ENCODE measurements at regions not wholly inside any gene's neighbourhood (a gene's known extent, or its start where the extent isn't known, plus 50 kb on each side); places are given as distances from the start of the nearest gene placed in this dataset.
"Not testable (repeated sequence)": the region's sequence is repeated elsewhere in the genome, so short reads cannot be mapped to it uniquely, and the experiment has no call there.

DNA sequence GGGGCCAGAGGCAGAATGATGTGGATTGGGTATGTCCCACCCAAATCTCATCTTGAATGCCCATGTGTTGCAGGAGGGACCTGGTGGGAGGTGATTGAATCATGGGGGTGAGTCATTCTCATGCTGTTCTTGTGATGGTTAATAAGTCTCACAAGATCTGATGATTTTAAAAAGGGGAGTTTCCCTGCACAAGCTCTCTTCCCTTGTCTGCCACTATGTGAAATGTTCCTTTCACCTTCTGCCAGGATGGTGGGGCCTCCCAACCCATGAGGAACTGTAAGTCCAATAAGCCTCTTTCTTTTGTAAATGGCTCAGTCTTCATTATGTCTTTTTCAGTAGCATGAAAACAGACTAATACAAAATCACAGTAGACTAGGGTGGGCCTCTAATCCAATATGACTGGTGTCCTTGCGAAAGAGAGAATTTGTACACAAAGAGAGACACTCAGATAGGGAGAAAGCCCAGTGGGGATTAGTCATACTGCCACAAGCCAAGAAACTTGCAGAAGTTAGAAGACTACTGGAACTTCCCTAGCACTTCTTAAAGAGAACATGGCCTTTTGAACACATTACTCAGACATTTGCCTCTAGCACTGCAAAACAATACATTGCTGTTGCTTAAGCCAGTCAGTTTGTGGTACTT lies 68.4 kb downstream of the ANXA1 start:
- no peak for DNase-seq

DNA sequence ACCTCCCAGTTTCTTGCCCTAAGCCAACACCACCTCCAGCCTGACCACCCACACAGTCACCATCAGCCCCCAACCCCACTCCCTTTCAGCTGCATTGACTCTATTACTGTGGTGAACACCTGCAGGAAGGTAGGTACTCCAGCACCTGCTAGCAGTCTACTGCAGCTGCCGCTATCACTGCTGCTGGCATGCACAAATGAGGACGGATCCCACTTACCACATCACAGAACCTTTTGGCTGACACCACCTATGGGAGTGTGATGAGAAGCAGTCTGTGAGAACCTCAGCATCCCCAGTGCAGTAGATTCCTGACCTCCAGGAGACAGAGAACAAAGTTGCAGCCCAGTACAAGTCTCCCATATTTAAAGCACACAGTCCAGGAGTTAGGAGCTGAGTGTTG lies 71.9 kb downstream of the ANXA1 start:
- DNase-seq = no peak

DNA sequence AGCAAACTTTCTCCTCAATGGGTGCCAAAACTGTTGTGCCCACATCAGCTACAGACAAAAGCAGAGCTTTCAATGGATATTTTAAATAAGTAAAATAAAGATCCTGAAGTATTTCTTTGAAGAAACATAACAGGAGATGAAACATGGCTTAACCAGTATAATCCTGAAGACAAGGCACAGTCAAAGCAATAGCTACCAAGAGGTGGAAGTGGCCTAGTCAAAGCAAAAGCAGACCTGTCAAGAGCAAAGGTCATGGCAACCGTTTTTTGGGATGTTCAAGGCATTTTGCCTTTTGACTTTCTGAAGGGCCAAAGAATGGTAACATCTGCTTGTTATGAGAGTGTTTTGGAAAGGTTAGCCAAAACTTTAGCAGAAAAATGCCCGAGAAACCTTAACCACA lies 77.9 kb downstream of the ANXA1 start:
- DNase-seq = no peak

DNA sequence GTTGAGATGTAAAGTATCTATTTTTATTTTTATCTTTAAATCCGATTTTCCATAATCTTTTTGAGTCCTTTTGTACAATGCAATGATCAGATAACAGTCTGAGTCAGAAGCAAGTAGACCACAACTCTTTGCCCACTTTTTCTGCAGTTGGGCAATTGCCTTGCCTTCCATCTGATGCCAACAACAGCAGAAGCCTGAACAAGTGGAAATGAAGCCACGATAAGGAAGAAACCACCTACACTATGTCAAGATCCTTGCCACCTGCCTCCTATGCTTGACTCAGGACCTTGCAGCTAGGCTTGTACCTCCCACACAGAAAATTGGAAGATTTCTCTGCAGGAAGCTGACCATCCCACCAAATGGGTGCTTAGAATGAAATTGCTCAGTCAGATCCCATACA lies 78.6 kb downstream of the ANXA1 start:
- DNase-seq = no peak

DNA sequence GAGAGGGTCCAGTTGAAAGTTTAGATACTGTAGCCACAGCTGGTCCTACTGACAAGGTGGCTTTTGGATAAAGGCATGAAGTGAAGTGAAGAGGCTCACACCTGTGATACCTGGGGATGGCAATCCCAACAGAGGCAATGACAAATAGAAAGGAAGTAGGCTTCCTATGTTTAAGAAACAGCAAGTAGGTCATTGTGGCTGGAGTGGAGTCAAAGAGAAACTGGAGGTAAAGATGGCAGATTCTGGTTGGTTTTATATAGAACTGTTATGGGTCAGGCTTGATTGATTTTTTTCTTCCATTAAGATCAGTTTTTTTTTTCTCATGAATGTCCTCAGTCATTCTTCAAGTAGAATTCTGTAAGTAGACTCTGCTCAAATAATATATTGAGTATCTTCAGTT lies 79.5 kb downstream of the ANXA1 start:
- no peak for DNase-seq

DNA sequence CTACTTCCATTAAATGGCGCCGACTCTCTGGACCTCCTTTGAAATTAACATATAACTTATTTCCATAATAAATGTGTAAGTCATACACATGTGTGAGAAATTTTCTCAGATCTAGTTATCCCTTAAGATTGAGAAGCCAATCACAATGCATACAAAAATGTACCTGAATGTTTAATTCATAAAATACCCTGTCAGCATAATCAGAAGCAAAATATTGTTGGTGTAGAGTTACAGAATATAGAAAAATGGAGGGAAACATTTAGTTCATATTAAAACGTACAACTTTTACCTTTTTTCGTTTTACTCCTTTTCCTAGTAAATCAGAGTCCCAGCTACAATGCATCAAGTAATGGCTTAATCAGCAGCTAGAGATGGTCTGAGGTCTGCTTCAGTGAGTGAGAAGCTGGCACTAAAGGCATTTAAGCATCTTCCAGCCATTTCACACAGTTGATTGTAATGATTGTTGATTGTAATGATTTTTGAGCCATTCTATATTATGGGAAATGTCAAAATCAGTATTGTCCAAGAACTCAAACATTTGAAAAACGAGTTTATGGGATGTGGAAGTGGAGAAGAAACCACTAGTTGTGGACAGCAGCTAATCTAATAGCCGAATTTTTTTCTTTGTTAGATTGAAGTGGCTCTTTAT lies 81.8 kb downstream of the ANXA1 start:
- peak; percentile 95 for DNase-seq

DNA sequence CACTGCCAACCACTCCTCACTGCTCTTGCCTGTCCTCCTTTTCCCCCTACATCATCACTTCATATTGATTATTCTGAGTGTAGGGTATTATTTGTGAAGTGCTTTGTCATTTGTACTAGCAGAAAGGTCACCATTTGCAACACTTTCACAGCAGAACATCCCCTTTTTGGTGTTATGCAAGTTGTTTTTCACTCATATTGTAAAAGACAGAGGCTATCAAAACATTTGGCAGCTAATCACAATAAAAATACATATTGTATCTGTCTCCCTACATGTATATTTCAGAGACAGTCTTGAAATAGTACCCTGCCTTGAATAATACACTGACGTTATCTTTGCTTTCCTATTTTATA lies 82.3 kb downstream of the ANXA1 start:
- DNase-seq = no peak

DNA sequence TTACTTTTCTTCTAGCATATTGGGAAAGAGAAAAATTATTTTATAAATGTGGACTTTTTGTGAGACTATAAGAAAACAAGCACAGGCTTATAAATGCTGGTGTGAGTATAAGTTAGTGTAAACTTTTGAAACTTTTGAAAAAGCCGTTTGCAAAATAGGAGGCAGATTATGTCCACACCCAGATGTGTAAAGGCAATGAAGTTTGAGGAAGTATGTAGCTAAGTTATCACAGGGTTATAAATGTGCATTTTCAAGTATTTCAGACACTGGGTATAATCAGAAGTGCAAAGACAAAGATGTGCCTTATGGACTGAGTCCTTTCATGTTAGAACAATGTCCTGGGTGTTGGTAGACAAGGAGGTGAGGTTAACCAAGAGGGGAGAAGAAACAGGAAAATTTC lies 85.5 kb downstream of the ANXA1 start:
- no peak for DNase-seq

DNA sequence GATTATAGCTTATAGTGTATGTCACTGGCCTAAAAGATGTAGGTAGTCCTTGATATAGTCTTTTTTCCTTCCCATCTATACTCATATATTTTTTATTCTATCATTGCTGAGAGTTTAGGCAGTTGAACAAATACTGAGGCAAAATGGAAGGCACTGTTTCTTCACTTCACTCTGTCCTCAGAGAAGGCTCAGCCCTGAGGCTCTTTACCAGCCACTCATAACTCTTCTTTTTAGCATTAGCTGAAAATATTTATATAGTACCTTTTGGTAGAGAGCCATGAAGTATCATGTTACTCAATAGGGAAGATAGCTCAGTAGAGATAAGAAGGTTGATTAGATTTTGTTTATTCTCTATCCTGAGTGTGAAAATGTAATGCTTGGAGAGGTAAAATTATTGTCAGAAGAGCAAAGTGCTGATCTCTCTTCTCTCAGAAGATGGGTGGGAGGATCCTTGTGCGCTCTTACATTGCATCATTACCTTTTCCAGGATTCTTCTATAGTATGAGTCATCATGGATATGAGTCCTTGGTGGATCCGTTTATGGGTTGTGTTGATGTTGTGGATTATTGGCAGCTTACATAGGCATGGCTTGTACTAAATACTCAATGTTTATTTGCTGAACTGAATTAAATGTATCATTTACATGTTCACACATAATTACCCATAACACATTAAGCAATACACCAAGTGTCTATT lies 88.1 kb downstream of the ANXA1 start:
- DNase-seq = no peak

DNA sequence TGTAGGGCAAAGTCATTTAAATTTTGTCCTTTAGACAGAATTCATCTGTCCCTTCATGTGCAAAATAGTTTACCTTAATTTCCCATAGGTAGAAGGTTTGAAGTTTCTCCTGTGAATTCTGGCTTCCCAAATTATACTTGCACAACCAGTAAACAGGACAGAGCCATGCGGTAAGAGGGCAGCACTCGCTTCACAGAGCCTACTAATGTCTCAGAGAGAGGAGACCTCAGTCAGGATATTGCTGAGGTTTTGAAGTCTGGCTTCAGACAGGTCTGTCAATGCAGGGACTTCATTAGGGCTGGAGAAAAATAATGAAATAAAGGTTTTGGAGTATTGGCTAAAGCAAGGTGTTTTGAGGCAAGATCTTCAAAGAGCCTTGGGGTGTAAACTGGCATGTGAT lies 91.4 kb downstream of the ANXA1 start:
- DNase-seq = no peak

DNA sequence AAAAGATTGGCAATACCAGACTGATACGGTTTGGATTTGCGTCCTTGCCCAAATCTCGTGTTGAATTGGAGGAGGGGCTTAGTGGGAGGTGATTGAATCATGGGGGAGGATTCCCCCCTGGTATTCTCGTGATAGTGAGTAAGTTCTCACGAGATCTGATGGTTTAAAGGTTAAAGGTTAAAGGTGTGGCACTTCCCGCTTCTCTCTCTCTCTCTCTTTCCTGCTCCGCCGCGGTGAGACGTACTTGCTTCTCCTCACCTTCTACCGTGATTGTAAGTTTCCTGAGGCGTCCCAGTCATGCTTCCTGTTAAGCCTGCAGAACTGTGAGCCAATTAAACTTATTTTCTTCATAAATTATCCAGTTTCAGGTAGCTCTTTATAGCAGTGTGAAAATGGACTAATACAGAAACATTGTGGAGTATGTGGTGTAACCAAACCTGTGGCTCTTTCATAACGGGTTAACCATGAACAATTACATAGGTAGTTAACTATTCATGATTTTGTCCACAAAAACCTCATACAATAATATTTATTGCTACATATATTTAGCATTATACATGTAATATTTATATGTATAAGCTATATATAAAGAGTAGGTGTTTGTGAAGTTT lies 107.5 kb downstream of the ANXA1 start:
- DNase-seq = no peak

DNA sequence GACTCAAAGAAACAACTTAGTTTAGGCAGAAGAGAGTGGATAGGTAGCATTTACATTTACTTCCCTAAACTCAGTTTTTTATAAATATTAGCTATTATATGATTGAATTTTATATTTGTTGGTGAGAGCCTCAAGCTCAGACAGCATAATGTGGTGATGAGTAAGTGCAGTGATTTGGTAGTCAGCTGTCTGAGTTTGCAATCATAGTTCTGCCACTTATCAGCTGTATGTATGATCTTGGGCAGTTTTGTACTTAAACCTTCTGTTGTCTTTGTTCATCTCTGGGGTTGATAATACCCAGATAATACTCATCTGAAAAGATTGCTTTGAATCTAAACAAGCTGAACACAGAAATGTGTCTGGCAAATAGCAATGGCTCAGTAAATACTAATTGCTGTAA lies 108.8 kb downstream of the ANXA1 start:
- DNase-seq = no peak

DNA sequence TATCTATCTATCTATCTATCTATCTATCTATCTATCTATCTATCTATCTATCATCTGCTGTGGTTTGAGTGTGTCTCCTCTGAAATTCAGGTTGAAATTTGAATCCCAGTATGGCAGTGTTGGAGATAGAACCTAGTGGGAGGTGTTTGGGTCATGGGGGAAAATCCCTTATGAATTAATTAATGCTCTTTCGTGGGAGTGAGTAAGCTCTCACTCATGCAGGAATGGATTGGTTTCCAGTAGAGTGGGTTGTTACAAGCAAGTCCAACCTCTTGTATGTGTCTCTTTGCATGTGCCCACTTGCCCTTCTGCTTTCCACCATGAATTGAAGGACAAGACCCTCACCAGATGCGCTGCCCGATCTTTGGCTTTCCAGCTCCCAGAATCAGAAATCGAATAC lies 113.0 kb downstream of the ANXA1 start:
- DNase-seq = no peak

DNA sequence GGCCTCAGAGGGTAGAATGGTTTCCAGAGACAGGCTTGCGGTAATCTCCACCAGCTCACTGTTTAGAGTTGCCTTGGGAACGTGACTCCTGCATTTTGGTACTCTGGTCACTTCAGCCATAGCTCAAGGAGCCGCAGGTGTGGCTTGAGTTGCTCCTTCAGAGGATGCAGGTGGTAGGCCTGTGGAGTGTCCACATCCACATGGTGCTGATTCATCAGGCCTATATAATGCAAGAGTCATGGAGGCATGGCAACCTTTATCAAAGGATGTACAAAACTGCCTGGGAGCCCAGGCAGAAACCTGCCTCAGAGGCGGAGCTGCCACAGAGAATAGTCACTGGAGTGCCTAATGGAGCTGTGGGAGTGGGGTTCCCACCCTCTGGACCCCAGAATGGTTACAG lies 114.2 kb downstream of the ANXA1 start:
- DNase-seq = no peak

DNA sequence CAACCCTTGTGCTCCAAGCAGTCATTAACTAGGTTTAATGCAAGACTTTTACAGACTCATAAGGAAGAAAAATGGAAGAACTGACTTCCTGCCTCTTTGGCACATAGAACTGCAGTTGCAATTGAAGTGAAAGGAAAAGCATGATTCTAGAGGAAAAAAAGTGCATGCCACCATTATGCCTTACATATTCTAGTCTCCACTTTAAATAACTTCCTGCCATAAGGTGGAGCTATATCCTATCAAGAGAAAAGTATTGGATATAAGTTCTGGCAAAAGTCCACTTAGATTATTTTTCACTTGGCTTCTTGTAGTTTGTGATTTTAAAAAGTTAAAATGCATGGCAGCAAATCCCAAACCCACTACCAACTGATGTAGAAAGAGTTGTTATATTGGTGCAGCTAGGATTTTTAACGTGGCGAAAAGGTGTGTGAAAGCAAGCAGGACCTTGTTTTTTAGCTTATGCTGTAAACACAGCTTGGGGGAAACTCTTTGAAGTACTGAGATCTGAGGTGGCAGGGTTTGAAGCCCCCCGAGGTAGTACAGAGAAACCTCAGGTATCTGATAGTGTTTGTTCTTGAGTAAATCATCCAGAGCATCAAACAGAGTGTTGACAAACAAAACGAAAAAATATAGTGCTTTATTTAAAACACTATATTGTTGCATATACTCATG lies 117.9 kb downstream of the ANXA1 start:
- peak; percentile 72 for DNase-seq

DNA sequence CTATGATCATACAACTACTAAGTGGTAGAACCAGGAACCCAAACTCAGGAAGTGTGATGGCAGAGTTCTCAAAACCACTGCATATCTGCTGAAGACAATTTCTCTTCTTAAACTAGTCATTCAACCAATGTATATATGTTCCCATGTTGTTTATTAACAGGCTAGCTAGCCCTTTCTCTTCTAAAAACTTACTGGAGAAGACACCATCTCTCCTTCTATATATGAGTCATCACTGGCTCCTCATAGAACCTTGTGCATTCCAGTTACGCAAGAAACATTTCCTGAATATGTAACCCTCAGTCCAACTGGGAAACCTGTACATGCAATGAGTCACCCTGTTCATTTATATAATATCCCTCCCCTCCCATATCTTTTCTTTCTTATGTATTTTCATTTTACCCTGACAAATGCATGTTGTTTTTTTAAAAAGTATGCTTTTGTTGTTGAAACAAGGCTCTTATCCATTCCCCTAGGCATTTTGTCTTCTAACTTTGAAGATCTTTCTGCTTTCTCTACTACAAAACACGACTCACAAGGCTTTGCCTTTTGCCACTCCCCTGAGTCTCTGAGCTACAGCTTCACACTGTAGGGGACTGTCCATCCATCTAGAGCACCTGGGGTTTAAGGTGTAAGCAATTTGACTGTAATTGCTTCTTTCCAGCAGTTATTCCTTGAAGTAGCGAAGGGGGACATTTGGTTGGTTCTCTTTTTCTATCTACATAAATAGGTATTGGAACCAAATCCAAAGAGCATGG lies 119.5 kb downstream of the ANXA1 start:
- no peak for DNase-seq

DNA sequence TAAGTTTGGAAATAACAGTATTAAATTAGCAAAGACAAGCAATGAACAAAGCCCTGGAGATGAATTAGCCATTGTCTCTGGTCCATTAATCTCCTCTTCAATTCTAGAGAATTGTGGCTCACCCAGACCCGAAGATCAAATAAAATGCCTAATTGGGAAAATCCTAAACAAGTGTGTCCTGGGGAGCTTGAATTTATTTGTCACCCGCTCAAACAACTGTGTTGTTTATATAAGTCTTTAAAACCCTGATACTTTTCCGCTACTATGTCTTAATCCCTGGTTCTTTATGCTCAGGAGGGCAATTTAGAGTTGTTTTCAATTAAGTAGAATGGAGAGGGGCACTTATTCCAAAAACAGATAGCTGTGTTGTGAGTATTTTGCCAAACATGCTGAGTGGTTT lies 128.4 kb downstream of the ANXA1 start:
- no peak for DNase-seq

DNA sequence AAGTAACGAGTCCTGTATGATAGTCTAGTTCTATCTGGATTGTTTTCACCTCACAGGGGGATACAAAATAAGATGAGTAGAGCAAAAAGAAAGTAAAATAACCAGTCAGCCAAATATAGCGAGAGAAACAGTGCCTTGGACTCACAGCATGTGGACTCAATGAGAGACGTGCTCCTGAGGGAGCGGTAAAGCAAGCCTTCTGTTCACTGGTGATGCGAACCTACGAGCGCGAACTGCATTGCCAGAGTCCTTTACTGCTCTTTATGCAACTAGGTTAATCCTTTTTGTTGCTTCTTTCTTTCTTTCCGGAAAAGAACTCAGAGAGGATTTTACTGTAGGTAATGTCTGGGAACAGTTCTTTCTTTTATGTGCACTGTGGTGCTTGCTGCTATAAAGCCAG lies 132.7 kb downstream of the ANXA1 start:
- no peak for DNase-seq

DNA sequence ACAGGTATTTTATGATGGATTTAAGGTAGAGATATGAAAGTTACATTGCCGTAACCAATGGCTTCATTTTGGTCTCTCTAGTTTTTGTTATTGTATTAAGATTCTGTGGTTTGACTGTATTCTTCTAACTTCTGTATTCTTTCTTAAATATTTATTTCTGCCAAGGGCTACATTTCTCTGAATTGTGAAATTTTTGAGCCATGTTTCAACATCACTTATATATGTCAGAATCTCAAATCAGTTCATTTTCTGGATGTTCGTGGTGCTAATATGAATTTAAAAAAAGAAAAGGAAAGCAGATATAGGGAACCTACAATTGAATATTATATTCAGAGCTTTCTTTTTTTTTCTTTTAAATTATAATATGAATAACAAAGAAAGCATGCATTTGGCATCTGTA lies 142.7 kb downstream of the ANXA1 start:
- DNase-seq = no peak

DNA sequence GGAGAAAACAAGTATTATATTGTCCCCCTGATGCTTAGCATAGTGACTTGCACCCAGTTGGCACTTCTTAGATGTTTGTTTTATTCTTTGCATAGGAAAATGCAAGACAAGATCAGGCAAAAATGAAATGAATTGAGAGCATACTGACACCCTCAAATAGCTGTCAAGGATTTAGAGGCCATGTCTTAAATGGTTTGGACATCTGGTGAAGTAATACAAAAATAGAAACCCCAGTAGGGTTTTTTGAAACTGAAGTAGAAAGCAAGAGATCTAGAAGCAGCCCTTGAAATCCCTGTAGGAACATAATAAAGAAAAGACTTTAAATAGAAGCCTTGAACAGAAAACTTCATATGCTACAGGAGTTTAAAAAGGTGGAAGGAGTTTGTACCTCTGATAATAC lies 174.3 kb downstream of the ANXA1 start:
- no peak for DNase-seq

DNA sequence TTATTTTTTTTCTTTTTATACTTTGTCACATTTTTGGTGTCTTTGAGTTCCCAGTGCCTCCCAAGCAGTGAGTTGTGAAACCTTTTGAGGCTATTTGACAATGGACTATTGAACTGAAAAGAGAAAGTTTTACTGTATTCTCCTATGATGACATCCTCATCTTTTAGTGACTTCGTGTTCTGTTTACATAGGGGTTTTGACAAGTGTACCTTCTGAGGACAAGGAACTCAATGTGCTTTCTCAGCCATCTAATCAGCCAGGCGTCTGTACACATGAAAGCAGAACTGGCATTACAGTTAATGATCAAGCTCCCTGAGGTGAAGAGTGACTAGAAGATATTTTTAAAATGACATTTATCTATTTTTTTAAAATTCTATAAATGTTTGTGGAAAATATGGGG lies 175.5 kb downstream of the ANXA1 start:
- DNase-seq = no peak

DNA sequence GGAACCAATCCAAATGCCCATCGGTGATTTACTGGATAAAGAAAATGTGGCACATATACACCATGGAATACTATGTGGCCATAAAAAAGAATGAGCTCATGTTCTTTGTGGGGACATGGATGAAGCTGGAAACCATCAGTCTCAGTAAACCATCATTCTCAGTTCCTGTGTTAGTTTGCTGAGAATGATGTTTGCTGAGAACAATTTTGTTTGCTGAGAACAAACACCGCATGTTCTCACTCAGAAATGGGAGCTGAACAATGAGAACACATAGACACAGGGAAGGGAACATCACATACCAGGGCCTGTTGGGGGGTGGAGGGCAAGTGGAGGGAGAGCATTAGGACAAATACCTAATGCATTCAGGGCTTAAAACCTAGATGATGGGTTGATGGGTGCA lies 185.5 kb downstream of the ANXA1 start:
- not testable (repeated sequence) for DNase-seq

DNA sequence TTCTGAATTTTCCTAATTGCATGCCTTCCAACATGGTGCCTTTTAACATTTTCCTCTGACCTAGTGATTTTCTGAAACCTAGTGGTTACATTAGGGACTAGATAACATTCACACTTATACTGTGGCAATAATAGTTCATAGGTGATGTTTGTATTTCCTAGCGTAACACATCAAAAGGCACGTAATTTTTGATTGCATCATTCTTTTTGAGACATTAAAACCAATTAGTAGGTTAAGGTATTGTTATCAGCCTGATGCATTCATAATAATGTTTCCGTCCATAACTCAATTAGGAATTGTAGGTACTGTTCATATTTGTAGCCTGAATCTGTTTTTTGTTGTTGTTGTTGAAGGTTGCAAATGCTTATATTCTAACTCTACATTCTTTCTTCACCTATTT lies 192.4 kb downstream of the ANXA1 start:
- DNase-seq = no peak
